Gastrocnemius medialis (tissue), 4 donors: ENCODE measurements at regions not wholly inside any gene's neighbourhood (a gene's known extent, or its start where the extent isn't known, plus 50 kb on each side); places are given as distances from the start of the nearest gene placed in this dataset.

Source experiments
- POLR2A ChIP-seq, 2 donors: fragments of 450-650 bp; IDR thresholded peaks; one replicate each; pipeline ENCODE4 v1.6.1; 2017; ENCODE audit warnings: antibody characterized with exemption in 2 of 2, mild to moderate bottlenecking in 2 of 2, moderate library complexity in 2 of 2
- TF ChIP-seq, protein P1 (sequence below), 5 experiments: fragments of 450-650 bp in 3 of 5; fragments of 200-600 bp in 2 of 5; sonication (generic) in 2 of 5; IDR thresholded peaks in 4 of 5; conservative IDR thresholded peaks in 1 of 5; 1 replicate in 4 of 5; 2 replicates in 1 of 5; pipeline ENCODE4 v1.5.1; 2016 to 2019; ENCODE audit warnings: antibody characterized with exemption in 5 of 5, mild to moderate bottlenecking in 3 of 5, moderate library complexity in 3 of 5

DNA sequence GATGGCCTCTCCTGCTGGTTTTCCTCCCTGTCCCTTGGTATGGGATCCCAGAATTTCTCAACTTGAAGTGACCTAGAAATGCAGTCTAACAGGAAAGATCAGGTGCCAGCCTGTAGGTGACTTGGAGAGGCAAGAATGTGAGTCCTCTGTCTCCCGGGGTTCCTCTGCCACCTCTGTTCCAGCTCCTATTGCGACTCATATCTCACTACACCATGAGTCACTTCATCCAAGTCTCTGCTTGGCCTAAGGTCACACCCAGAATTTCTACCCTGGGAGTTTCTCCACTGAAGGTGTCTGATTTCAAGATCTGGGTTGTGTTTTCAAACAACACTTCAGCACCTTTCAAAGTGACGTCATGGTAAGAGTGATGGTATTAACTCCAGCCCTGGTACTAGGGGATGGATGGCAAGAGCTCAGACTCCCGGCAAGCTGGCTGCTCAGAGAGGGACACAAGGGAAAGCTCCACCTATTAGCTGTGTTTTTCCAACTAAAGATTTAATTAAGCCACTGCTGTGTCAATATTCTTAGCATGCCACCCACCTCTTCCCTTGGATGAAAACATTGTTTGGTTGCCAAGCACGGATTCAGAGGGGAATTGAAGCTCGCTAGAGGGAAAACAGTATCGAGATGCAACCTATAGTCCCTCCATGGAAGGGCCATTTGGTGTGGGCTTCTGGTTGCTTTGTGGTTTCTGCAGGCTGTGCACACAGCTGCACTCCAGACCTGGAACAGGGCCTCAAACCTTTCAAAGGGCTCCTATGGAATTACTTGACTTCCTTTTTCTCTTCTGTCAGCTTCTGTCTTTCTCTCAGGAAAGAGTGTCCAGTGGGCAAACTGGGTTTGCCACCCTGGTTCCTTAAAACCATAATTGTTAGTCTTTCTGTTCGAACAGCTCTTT, 205.7 kb downstream of the GAS1 start:
- TF ChIP-seq POLR2A (IDR thresholded peaks at IDR 0.05) = no peak
- TF ChIP-seq, protein P1, sequence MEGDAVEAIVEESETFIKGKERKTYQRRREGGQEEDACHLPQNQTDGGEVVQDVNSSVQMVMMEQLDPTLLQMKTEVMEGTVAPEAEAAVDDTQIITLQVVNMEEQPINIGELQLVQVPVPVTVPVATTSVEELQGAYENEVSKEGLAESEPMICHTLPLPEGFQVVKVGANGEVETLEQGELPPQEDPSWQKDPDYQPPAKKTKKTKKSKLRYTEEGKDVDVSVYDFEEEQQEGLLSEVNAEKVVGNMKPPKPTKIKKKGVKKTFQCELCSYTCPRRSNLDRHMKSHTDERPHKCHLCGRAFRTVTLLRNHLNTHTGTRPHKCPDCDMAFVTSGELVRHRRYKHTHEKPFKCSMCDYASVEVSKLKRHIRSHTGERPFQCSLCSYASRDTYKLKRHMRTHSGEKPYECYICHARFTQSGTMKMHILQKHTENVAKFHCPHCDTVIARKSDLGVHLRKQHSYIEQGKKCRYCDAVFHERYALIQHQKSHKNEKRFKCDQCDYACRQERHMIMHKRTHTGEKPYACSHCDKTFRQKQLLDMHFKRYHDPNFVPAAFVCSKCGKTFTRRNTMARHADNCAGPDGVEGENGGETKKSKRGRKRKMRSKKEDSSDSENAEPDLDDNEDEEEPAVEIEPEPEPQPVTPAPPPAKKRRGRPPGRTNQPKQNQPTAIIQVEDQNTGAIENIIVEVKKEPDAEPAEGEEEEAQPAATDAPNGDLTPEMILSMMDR (IDR thresholded peaks at IDR 0.05 in 4 of 5, conservative IDR thresholded peaks at IDR 0.05 in 1 of 5) = no peak
